ENCODE measurements at regions not wholly inside any gene's neighbourhood (a gene's known extent, or its start where the extent isn't known, plus 50 kb on each side); places are given as distances from the start of the nearest gene placed in this dataset.

GRCh38 chr7:153401795-153402720 is 642.5 kb downstream of the ACTR3B start:
- Histone ChIP-seq H2AK9ac (replicated peaks; ENCODE audit: low read depth, low read length, poor library complexity) (no peak overlapping the region), H3K27ac (ENCODE audit: insufficient read depth, low read length) (no peak overlapping the region), H3K9me3 (ENCODE audit: control insufficient read depth, insufficient read depth, low read length) (peaks cover 41% of the 10 kb centered on the region), H4K5ac (ENCODE audit: low read depth, low read length) (no peak overlapping the region), H3K4me1 (ENCODE audit: control insufficient read depth, insufficient read depth, low read length) (no peaks in the 10 kb centered on the region), H4K8ac (ENCODE audit: low read depth in 2 of 2, low read length in 2 of 2) (no peak overlapping the region), H3K56ac (ENCODE audit: extremely low read depth, insufficient read depth, low read length) (no peak overlapping the region), H3K4ac (ENCODE audit: low read depth, low read length) (no peak overlapping the region), H3K18ac (ENCODE audit: low read depth, low read length) (no peak overlapping the region), H3K4me3 (ENCODE audit: insufficient read depth, low read depth, low read length) (no peak overlapping the region), H2AFZ (replicated peaks; ENCODE audit: low read length, poor library complexity) (no peak overlapping the region), H3K4me2 (ENCODE audit: low read depth, low read length) (no peak overlapping the region), H2BK120ac (ENCODE audit: low read depth, low read length) (no peak overlapping the region), H2BK15ac (ENCODE audit: low read depth, low read length) (no peak overlapping the region), H3K9me1 (ENCODE audit: insufficient read depth, low read length) (no peaks in the 10 kb centered on the region), H3K9ac (ENCODE audit: low read depth, low read length) (no peak overlapping the region), H4K91ac (ENCODE audit: insufficient read depth, low read depth, low read length) (no peak overlapping the region), H3K79me1 (ENCODE audit: low read depth in 1 of 2, low read length in 2 of 2) (no peaks in the 10 kb centered on the region), H2AK5ac (ENCODE audit: low read depth, low read length) (no peak overlapping the region), H3K23ac (ENCODE audit: low read depth, low read length) (no peak overlapping the region), H3K36me3 (ENCODE audit: control insufficient read depth, insufficient read depth, low read length) (no peaks in the 10 kb centered on the region), H2BK5ac (ENCODE audit: low read depth, low read length, poor library complexity, severe bottlenecking) (no peak overlapping the region), H2BK20ac (ENCODE audit: low read depth, low read length) (no peak overlapping the region), H3K14ac (replicated peaks; ENCODE audit: low read depth, low read length) (no peak overlapping the region), H3K27me3 (ENCODE audit: control insufficient read depth, insufficient read depth, low read length) (no peaks in the 10 kb centered on the region), H4K20me1 (ENCODE audit: insufficient read depth, low read length) (no peaks in the 10 kb centered on the region; the same call in 1 of the 2 replicates)
- DNase-seq (no peak), ATAC-seq (ENCODE audit: low read depth) (no peak)
- intact Hi-C loops (cut with micrococcal nuclease), result no loop called here
- ChIA-PET CTCF (no interaction called here), POLR2A (ENCODE audit: unreplicated experiment) (no interaction called here)
- dilution Hi-C loops (cut with HindIII; ENCODE audit: low sequenced_read_pairs, unreplicated experiment), result no loop called here
- in situ Hi-C loops (cut with MboI; ENCODE audit: low sequenced_read_pairs), result no loop called here
- BruUV-seq (replicated peaks), result no TSS peak
- no peak for TF ChIP-seq FOS (IDR thresholded peaks at IDR 0.05; ENCODE audit: low read depth, low read length)
- no CpG with 5 or more reads among the region's 9 CpGs for WGBS, 2 experiments (ENCODE audit: extremely low coverage in 2 of 2, insufficient read length in 1 of 2)
